ENCODE measurements at regions not wholly inside any gene's neighbourhood (a gene's known extent, or its start where the extent isn't known, plus 50 kb on each side); places are given as distances from the start of the nearest gene placed in this dataset.
A peak's percentile ranks its signal among the peaks of the same experiment; 100 is the strongest.
"Not testable (repeated sequence)": the region's sequence is repeated elsewhere in the genome, so short reads cannot be mapped to it uniquely, and the experiment has no call there.

DNA sequence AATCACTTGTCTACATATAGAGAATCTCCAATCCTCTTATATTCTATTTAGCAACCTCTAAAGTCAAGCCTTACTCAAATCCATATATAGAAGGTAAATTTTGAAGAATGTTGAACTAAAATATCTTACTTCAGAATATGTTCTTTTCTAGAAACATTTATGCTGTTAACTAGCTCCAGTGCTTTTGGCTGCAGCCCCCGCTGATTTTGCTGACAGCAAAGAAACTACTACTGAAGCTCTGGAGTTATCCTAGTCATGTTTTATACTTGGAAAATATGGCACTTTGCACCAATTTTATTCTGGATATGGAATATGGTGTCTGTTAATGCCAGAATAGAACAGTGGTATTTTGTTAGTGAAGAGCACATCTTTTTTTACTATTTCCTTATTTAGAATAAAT lies 212.4 kb upstream of the FSIP2 start:
- DNase-seq: no peak

DNA sequence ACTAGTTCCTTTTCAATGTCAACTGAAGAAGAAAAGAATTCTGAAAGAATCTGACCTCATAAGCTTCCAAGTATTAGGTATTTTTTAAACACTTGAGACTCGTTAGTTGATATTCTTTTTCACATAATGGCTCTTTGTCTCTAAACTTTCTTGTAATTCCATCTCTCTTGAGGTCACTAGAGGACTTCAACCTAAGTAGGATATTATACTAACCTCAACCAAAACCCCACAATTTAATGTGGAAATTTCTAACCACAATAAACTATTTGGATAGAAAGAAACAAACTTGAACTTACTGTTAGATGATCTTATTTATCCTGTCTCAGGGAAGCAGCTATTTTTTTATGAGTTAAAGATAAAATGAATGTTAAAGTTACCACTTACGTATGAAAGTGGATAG lies 206.9 kb upstream of the FSIP2 start:
- no peak for DNase-seq

DNA sequence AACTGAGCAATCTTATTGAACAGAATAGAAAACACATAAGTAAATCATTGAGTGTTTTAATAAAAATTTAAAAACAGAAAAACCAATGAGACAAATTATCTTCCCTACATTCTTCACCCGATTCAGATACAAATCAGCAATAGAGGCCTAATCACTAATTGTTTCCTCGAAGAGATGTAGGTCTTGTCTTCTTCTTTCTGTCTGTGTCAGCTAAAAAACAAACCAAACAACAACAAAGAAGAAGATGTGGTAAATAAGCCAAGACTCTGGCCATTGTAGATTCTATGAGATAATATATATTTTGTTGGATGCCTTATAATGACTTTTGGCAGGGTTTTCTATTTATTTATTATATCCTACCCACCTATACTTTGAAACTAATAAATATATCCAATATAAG lies 200.9 kb upstream of the FSIP2 start:
- DNase-seq: no peak

DNA sequence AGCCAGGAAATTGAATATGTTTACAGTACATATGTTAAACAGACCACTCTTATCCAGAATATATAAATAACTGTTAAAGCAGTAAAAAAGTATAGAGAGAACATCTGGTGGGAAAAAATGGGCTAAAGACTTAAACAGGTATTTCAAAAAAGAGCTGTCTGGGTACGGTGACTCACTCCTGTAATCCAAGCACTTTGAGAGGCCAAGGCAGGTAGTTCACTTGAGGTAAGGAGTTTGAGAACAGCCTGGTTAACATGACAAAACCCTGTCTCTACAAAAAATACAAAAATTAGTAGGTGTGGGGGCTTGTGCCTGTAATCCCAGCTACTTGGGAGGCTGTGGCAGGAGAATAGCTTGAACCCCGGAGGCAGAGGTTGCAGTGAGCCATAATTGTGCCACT lies 171.4 kb upstream of the FSIP2 start:
- no peak for DNase-seq

DNA sequence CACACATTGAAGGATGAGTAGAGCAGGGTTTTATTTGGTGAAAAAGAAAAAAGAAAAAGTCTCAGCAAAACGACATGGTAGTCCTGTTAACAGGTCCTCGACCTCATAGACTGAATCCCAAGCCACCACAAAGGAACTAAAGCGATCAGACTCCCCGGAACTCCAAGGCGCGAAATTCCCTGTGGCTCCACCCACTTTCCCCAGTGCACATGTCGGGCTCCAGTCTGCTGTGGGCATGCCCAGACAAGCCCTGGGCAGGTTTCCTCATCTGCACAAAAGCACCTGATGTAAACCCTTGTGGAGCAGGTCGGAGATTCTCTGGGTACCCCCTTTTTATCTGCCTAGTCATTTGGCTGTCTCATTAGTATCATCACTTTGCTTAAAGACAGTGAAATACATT lies 170.7 kb upstream of the FSIP2 start:
- DNase-seq: peak; percentile 3

DNA sequence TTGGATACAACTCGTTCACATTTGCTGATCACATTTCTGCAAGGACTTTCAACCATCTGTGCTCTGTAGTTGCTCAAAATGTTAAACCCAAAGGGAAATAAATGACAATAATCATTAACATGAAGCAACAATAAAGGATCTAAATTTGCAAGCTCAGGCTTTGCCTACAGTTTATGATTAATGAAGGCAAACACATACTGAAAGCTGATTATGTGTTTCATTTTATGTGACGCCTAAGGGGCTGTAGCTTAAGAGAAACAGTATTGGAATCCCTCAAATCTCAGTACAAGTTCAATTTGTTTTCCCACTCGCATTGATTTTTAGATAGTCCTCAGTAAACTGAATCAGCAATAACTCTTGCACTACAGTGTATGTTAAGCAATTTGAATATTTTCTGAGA lies 160.3 kb upstream of the FSIP2 start:
- DNase-seq: peak; percentile 18

DNA sequence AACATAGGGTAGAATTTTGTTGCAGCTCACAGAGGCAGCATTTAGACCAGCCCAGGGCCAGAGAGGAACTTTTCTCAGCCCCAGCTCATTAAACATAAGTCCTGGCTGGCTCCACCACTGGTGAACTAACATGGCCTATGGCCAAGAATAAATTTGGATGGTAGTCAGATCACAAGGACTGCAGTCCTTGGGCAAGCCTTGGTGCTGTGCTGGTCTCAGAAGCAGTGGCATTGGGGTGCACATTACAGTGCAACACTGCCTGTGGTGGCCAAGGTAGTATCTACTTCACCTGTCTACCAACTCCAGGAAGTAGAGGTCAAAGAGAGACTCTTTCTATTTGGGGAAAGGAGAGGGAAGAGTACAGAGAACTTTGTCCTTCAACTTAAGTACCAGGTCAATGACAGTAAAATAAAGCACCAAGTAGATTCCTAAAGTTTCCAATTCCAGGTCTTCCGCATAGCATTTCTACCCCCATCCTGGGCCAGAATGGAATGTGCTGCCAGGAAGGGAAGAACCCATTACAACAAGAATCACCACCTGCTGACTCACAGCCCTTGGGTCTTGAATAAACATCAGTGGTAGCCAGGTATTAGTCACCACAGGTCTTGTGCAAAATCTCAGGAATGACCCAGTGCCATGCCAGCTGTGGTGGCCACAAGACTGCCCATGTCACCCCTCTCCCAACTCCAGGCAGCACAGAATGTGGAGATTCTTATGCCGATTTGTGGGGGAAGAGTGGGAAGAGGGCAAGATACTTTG lies 155.4 kb upstream of the FSIP2 start:
- DNase-seq: no peak

DNA sequence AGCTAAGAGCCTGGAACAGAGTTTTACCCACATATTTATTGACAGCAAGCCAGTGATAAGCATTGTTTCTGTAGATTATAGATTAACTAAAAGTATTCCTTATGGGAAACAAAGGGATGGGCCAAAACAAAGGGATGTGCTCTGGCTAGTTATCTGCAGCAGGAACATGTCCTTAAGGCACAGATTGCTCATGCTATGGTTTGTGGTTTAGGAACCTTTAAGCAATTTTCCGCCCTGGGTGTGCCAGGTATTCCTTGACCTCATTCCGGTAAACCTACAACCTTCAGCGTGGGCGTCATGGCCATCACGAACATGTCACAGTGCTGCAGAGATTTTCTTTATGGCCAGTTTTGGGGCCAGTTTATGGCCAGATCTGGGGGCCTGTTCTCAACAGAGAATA lies 153.4 kb upstream of the FSIP2 start:
- not testable (repeated sequence) for DNase-seq

DNA sequence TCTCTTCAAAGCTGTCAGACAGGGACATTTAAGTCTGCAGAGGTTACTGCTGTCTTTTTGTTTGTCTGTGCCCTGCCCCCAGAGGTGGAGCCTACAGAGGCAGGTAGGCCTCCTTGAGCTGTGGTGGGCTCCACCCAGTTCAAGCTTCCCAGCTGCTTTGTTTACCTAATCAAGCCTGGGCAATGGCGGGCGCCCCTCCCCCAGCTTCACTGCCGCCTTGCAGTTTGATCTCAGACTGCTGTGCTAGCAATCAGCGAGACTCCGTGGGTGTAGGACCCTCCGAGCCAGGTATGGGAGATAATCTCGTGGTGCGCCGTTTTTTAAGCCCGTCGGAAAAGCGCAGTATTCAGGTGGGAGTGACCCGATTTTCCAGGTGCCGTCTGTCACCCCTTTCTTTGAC lies 147.3 kb upstream of the FSIP2 start:
- not testable (repeated sequence) for DNase-seq

DNA sequence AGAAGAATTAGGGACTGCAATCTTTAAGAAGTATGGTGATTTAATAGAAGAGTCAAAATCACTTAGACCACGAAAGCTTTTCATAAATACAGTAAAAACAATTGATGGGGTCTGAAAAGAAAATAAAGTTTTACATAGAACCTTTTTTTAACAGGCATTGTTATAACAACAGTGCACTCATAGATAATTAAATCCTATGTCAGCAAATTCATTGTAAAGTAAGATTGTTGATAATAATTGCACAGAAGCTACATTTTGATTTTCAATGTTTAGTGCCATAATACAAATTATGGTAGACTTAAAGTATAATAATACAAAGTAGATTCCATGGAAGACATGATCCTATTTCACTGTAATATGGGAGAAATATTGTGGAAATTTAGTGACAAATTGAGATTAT lies 130.7 kb upstream of the FSIP2 start:
- DNase-seq: no peak

DNA sequence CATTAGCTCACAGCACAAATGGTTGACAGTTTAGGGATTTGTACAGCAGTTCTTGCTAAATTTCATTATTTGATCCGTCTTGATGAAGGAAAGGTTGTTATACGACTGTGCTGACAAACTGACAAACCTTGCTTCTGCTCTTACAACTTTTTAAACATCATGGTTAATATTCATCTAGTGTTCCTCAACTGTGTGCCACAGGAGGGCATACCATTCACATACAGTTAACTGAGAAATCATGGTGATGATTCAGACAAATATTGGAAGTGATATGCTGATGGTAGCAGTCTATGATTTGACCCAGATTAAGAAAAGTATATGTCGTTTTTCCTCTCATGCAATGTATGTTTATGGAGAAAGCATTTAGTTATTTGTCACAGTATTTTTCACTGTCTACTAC lies 129.8 kb upstream of the FSIP2 start:
- DNase-seq: peak; percentile 29

DNA sequence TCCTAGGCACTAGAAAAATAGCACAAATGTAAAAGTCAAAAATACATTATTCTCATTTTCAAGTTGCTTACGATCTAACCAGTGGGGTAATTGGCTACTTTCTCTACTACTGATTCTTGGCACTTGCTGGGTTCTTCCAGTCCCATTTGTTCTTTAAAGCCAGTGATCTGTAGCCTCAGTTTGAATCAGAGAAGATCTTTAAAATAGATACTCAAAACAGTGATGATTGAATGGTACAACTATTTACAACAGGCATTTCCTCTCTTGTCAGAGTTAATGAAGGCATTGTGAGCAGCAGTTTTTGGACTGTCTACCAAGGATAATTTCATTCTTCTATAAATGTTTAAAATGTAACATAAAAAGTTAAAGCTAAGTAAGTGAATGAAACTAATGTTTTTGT lies 128.3 kb upstream of the FSIP2 start:
- DNase-seq: no peak

DNA sequence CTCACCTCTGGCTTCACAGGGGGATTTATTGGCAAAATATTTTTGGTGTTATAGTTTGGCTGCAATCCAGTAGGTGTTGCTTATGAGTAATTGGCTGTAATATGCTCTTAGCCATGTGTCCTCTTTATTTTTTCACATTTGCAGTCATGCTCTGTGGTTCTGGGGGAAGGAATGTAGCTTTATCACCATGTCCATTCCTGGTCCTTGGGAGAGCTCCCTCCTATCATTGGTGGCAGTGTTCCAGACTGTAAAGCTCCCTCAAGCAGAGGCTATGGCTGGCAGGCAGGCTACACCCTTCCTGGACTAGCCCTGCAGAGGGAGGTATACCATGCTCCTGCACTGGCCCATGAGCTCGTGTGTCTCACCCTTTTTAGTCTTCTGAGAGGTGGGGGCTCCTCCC lies 120.0 kb upstream of the FSIP2 start:
- DNase-seq: peak; percentile 22

DNA sequence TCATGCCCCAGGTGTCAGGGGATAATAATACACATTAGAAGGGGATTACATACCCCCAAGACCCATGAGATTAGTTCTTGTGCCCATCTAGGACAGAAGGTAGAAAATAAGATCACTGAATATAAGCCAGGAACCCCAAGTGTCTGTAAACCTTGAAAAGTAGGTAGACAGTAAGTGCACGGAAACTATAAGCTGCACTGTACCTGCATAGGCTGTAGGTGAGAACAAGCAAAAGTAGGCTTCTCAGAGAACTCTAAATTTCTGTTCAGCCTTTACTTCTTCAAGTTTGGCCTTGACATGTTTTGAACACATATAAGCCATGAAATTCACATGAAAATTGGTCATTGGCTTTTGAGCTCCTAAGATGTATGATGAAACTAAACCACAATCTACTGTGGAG lies 113.0 kb upstream of the FSIP2 start:
- no peak for DNase-seq

DNA sequence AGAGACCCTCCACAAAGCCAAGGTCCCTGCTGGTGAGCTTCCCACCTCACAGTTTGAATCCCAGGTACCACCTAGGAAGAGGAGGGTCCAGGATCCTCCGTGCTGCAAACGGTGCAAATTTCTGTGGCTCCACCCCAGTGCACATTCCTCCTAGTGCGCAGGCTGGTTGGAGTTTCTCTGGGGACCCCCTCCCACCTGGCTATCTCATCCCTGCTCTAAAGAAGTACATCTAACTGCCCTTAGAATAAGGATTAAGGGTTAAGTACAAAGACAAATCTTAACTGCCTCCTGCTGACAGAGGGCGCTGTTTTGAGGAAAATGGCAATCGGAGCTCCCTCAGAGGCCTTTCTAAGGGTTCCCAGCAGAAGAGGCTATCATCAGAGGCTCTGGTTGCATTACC lies 109.6 kb upstream of the FSIP2 start:
- DNase-seq: peak; percentile 15

DNA sequence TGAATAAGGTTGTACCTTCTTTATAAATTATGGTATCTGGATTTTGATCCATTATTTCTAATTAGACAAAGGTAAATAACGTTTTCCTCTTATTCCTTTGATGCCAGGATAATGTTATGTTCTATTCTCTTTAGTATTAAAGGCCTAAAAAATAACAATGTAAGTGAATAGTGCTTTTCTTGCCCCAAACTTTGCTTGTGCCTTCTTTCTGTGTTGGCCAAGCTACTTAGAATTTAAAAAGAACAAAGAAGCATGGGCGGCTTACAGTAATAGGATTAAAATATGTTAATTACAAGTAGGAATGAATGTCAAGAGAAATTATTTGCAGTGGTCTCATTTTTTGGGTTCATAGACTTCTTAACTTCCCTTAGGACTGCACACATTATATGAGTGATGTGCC lies 105.0 kb upstream of the FSIP2 start:
- DNase-seq: no peak

DNA sequence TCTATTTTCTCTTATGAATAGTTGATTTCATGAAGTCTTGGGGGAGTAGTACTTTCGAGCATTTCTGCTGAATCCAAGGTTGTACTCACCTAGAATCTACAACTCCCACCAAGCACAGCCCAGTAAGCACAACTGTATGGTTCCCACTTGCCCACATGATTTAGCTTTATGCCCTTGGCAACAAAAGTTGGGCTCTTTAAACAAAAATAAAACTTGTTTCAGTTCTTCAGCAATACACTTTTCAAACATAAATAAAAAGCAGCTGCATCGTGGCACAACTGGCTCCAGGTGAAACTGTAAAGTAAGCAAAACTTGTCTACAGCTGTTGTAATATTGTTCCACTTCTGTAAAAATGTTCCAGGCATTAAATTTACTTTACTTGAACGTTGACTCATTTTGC lies 99.8 kb upstream of the FSIP2 start:
- DNase-seq: no peak

DNA sequence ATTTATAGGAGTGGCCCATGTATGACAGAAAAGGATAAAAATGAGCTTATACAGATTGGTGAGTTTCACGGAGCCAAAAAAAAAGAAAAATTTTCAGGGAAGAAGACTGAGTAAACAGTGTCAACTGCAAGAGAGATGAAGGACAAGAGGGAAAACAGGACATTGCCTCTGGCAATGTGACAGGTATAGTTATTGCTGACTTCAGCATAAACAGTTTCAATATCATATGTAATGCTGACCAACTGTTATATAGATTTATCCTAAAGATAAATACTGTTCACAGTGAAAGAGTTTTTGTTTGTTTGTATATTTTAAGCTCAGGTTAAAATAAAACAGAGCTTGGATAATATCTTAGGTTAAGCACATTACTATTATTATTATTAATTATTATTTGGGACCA lies 98.0 kb upstream of the FSIP2 start:
- no peak for DNase-seq

DNA sequence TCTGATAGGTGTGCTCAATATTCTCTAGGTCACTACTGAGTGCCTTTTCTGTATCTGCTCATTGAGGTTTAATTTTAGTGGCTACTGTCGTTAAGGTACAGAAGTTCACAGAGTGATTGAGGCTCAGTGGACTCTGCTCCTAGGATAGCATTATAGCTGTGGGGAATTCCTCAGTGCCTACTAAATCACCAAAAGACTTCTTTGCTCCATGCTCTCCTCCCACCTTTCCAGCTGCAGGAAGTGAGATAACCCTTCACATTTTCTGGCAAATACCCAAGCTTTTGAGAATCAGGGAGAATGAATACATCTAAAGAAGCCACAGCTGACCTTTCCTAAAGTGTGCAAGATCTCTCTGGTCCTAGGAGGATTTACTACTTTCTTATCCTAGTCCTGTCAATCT lies 95.2 kb upstream of the FSIP2 start:
- no peak for DNase-seq

DNA sequence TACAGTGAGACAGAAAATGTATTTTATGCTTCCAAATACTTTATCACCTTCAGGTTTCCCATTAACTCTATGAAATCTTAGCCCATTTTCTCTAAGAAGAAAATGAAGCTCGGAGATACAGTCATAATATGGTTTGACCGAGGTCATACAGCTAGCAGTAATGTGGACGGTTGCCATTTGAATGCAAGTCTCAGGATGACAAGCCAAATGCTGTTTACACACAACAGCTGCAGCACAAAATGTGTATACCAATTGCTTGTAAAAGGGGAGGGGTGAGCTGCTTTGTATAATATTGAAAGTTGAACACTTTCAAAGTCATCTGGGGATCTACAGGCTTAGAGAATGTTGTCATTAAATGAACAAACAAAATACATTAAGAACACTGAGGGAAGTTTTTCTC lies 93.8 kb upstream of the FSIP2 start:
- DNase-seq: no peak

DNA sequence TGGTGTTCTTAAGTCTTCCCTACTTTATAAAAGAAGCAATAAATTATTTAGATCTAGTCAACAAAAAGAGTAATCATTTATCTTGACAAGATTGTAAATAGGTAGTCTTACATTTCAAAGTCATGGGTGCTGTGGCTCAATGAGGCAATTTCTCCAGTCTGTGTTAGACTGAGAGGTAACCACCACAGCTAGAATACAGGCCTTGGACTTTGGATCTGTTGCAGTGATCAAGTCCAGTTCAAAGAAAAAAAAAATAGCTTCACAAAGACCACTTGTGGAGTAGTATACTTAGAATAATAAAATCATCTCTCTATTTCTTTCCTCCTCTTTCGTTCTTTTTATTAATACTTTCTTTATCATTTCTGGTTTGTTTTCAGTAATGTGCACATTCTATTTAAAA lies 93.1 kb upstream of the FSIP2 start:
- no peak for DNase-seq

DNA sequence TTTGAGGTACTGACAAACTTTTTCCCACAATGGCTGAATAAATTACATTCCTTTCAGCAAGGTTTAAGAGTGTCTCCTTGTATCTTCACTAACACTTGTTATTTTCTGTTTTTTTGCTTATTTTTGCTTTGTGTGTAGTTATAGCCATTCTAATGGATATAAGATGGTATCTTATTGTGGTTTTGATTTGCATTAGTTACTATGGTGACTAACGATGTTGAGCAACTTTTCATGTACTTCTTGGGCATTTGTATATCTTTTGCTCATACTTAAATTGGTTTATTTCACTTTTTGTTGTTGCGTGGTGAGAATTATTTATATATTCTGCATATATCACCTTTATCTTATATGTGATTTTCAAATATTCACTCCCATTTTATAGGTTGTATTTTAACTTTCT lies 79.9 kb upstream of the FSIP2 start:
- no peak for DNase-seq

DNA sequence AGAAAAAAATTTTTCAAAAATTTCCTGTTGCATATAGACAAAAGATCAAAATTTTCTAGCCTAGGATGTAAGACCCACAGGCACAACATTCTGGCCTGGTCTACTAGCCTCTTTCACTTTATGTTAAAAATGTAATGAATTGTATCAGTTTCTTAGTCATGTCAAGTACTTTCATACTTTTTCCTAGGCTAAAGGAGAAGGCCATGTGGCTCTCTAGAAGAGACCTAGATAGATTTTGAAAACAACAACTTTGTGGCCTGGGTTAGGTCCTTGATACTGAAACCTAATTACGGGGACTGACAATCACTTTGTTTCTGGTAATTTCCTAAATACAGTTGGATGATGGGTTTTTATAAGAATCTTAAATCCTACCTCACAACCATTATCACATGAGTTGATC lies 74.8 kb upstream of the FSIP2 start:
- DNase-seq: no peak

DNA sequence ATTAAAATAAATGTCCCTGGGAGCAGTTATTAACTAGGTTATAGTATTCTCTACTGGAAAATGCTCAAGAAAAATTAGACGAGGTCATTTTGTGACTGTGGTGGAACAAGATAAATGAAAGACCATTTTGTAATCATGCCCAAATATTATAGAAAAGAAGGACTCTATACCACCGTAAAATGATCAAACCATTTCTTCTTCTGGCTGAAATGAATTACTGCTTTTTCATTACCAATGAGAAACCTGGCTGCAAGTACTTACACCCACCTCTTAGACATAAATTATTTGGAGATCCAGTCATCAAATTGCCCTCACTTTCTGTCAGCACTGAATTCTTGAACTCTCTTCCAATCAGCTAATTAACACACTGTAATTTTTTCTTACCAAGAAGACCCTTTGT lies 74.2 kb upstream of the FSIP2 start:
- DNase-seq: no peak

DNA sequence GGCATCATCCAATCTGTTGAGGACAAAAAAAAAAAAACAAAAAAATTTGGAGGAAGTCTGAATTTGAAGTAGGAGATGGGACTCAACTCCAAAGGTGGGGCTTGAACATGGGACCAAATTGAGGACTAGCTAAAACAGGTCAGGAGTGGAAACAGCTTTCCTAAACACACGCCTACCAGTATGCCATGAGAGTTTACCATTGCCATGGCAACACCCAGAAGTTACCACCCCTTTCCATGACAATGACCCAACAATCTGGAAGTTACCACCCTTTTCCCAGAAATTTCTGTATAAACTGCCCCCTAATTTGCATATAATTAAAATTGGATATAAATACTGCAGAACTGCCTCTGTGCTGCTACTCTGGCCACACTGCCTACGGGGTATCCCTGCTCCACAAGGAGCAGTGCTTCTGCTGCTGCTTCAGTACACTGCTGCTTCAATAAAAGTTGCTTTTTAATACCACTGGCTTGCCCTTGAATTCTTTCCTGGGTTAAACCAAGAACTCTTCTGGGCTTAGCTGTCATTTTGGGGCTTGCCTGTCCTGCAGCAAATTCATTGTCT lies 73.3 kb upstream of the FSIP2 start:
- no peak for DNase-seq
